MM.1S (cell line): ENCODE measurements at regions not wholly inside any gene's neighbourhood (a gene's known extent, or its start where the extent isn't known, plus 50 kb on each side); places are given as distances from the start of the nearest gene placed in this dataset.

ENCODE experiments used
- DNase-seq: peaks from one replicate; pipeline ENCODE4 v3.0.0-alpha.2; 2015
- H2AFZ ChIP-seq: fragments of 300-600 bp; sonication (generic); 2 replicates; pipeline ENCODE4 v1.6.0; 2016; ENCODE audit warnings: antibody characterized with exemption, low read length
- H3F3A ChIP-seq: fragments of 300-600 bp; sonication (generic); 2 replicates; pipeline ENCODE4 v1.6.1; 2016; ENCODE audit warnings: mild to moderate bottlenecking, antibody characterized with exemption, low read length, moderate library complexity, mixed read lengths; ENCODE audit not compliant: insufficient read depth
- H3K27ac ChIP-seq: fragments of 300-600 bp; sonication (generic); 2 replicates; pipeline ENCODE4 v1.5.1; 2016; ENCODE audit warnings: mild to moderate bottlenecking, low read length
- H3K27me3 ChIP-seq: fragments of 300-600 bp; sonication (generic); replicated peaks from 2 replicates; pipeline ENCODE4 v1.6.0; 2016; ENCODE audit warnings: low read length; ENCODE audit not compliant: insufficient read depth
- H3K36me3 ChIP-seq: fragments of 300-600 bp; sonication (generic); replicated peaks from 2 replicates; pipeline ENCODE4 v1.6.1; 2016; ENCODE audit warnings: mild to moderate bottlenecking, low read length, mixed read lengths; ENCODE audit not compliant: insufficient read depth
- H3K4me1 ChIP-seq: fragments of 300-600 bp; sonication (generic); 2 replicates; pipeline ENCODE4 v1.6.1; 2016; ENCODE audit warnings: low read length, mixed read lengths
- H3K4me2 ChIP-seq: fragments of 300-600 bp; sonication (generic); 2 replicates; pipeline ENCODE4 v1.6.0; 2016; ENCODE audit warnings: low read depth, low read length
- H3K4me3 ChIP-seq: fragments of 300-600 bp; sonication (generic); 2 replicates; pipeline ENCODE4 v1.5.1; 2016; ENCODE audit warnings: low read length, mixed read lengths
- H3K79me2 ChIP-seq: fragments of 300-600 bp; sonication (generic); 2 replicates; pipeline ENCODE4 v1.6.1; 2016; ENCODE audit warnings: mixed run types, low read length, mixed read lengths
- H3K9ac ChIP-seq: fragments of 300-600 bp; sonication (generic); 2 replicates; pipeline ENCODE4 v1.6.1; 2016; ENCODE audit warnings: low read length, mixed read lengths
- H3K9me2 ChIP-seq: fragments of 300-600 bp; sonication (generic); replicated peaks from 2 replicates; pipeline ENCODE4 v1.6.1; 2016; ENCODE audit warnings: mild to moderate bottlenecking, low read length, mixed read lengths; ENCODE audit not compliant: insufficient read depth
- H3K9me3 ChIP-seq: fragments of 300-600 bp; sonication (generic); replicated peaks from 2 replicates; pipeline ENCODE4 v1.6.1; 2016; ENCODE audit warnings: mild to moderate bottlenecking, low read length, mixed read lengths; ENCODE audit not compliant: insufficient read depth
- H4K20me1 ChIP-seq: fragments of 300-600 bp; sonication (generic); 2 replicates; pipeline ENCODE4 v1.6.1; 2016; ENCODE audit warnings: mild to moderate bottlenecking, low read length, moderate library complexity, mixed read lengths; ENCODE audit not compliant: insufficient read depth
- EZH2 ChIP-seq: fragments of 300-600 bp; sonication (generic); optimal IDR thresholded peaks from 2 replicates; pipeline ENCODE3; 2017; ENCODE audit warnings: low read depth, mild to moderate bottlenecking, antibody characterized with exemption, low read length, mixed read lengths
- EZH2phosphoT487 ChIP-seq: fragments of 300-600 bp; sonication (generic); IDR thresholded peaks from 2 replicates; pipeline ENCODE4 v1.6.1; 2018; ENCODE audit warnings: antibody characterized with exemption, low read length
- TF ChIP-seq, protein P1 (sequence below): fragments of 300-600 bp; sonication (generic); IDR thresholded peaks from 2 replicates; pipeline ENCODE4 v1.5.1; 2016; ENCODE audit warnings: antibody characterized with exemption, low read length, mixed read lengths

DNA sequence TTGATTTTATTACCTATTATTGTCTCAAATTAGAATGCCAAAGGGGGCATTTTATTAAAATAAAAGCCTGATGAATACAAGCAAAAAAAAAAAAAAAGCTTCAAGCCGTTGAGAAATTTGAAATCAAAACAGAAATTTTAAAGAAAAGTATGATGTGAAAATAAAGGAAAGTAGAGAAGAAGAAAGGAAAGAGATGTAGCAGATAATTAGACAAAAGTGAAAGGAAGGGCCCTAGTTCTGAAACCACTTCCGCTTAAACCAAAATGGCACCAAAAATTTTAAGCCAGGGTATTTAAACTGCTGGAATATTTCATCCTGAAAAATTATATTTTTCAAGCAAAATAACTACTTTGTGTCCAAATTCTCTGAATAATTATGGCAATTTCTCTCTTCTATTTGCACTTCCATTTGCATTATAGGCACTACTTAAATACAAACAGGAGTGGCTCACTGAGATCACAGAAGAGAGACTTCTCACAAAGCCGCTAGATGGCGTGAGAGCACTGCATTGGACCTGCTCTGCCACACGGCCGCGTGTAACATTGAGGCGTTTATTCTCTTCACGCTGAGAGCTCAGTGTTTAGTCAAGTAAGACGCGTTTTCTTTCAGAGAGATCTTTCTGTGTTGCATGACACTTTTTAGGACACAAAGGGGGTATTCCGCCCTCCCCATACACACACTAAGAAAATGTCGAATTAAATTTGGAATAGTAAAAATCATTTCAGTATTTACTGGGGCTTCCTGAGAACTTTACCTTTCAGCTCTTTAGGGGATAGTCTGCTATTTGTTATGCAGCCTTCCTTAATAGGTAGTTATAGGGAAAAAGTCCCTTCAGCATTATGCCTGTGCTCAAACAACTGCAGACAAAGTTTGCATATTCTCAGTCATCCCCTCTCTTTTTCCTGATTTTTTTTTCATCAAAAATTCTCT is 368.4 kb upstream of the CCNH start:
- H3K79me2 ChIP-seq: no peaks in the 10 kb centered on the region
- TF ChIP-seq, protein P1, sequence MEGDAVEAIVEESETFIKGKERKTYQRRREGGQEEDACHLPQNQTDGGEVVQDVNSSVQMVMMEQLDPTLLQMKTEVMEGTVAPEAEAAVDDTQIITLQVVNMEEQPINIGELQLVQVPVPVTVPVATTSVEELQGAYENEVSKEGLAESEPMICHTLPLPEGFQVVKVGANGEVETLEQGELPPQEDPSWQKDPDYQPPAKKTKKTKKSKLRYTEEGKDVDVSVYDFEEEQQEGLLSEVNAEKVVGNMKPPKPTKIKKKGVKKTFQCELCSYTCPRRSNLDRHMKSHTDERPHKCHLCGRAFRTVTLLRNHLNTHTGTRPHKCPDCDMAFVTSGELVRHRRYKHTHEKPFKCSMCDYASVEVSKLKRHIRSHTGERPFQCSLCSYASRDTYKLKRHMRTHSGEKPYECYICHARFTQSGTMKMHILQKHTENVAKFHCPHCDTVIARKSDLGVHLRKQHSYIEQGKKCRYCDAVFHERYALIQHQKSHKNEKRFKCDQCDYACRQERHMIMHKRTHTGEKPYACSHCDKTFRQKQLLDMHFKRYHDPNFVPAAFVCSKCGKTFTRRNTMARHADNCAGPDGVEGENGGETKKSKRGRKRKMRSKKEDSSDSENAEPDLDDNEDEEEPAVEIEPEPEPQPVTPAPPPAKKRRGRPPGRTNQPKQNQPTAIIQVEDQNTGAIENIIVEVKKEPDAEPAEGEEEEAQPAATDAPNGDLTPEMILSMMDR: peak; percentile 96
- TF ChIP-seq EZH2: no peak
- H3K36me3 ChIP-seq: no peaks in the 10 kb centered on the region
- no peak overlapping the region for H3K9ac ChIP-seq
- H3K4me2 ChIP-seq: peak overlapping the region; percentile 65
- peak; percentile 90 for DNase-seq
- 0 out of 2 replicates have a peak, but pooled peaks cover 3% of the 10 kb centered on the region for H3K27me3 ChIP-seq
- 0 out of 2 replicates have a peak overlapping the region, but pooled peaks have one; percentile 19 for H2AFZ ChIP-seq
- H3K27ac ChIP-seq: no peak overlapping the region
- H3K4me3 ChIP-seq: peak overlapping the region; percentile 25; the same call in 1 of the 2 replicates
- peaks cover 3% of the 10 kb centered on the region; the same call in 1 of the 2 replicates for H3K4me1 ChIP-seq
- H3F3A ChIP-seq: no peaks in the 10 kb centered on the region
- no peaks in the 10 kb centered on the region for H3K9me3 ChIP-seq
- no peaks in the 10 kb centered on the region for H4K20me1 ChIP-seq
- H3K9me2 ChIP-seq: no peaks in the 10 kb centered on the region

DNA sequence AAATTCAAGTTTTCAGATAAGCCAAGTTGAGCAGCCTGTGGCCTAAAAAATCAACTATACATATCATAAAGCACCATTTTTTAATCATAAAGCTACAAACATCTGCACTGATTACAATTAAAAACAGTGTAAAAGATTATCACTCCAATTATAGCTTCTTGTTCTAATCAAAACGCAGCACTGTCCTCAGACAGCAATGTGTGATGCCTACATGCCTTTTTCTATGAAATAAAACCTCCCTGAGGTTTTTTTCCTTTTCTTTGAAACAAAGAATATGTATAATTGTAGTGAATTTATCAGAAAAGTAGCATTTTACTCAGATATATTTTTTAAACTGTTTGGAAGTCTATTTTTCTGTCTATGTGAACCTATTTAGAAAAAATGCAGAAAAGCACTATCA is 366.1 kb upstream of the CCNH start:
- Histone ChIP-seq H3K79me2 (no peaks in the 10 kb centered on the region), H4K20me1 (no peaks in the 10 kb centered on the region), H3F3A (no peaks in the 10 kb centered on the region), H3K9ac (no peak overlapping the region), H2AFZ (no peak overlapping the region), H3K4me2 (no peak overlapping the region), H3K9me2 (no peaks in the 10 kb centered on the region), H3K9me3 (no peaks in the 10 kb centered on the region), H3K27ac (no peak overlapping the region), H3K4me3 (no peak overlapping the region), H3K4me1 (no peaks in the 10 kb centered on the region), H3K27me3 (0 out of 2 replicates have a peak, but pooled peaks cover 3% of the 10 kb centered on the region), H3K36me3 (no peaks in the 10 kb centered on the region)
- no peak for DNase-seq
- TF ChIP-seq, protein P1: no peak
- TF ChIP-seq EZH2phosphoT487 (no peak), EZH2 (no peak)

DNA sequence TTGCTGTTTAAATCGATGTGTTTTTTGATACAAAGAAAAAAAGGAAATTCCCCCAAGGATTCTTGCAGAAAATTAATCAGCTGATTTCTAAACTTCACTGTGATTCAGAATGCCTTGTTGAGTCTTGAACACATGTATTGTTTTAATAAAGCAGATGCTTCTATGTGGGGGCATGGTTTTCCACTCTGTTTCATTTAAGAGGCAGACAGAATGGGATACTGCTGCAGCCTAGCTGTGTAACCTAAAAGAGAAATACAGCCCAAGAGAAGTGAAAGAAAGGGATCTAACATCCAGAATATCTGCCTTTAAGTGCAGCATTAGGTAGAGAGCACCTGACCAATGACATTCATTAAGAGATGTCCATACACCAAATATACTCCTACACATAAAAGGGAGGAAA is 365.1 kb upstream of the CCNH start:
- no peaks in the 10 kb centered on the region for H3K9me2 ChIP-seq
- TF ChIP-seq, protein P1: no peak
- no peak for TF ChIP-seq EZH2
- no peak for TF ChIP-seq EZH2phosphoT487
- H3K36me3 ChIP-seq: no peaks in the 10 kb centered on the region
- no peak overlapping the region for H3K4me2 ChIP-seq
- no peak overlapping the region for H3K4me3 ChIP-seq
- no peak overlapping the region for H3K9ac ChIP-seq
- H3K4me1 ChIP-seq: no peaks in the 10 kb centered on the region
- no peak overlapping the region for H3K27ac ChIP-seq
- H3K9me3 ChIP-seq: no peaks in the 10 kb centered on the region
- H4K20me1 ChIP-seq: no peaks in the 10 kb centered on the region
- no peak for DNase-seq
- no peaks in the 10 kb centered on the region for H3K79me2 ChIP-seq
- H2AFZ ChIP-seq: no peak overlapping the region
- no peaks in the 10 kb centered on the region for H3F3A ChIP-seq
- H3K27me3 ChIP-seq: 0 out of 2 replicates have a peak, but pooled peaks cover 3% of the 10 kb centered on the region
